ENCODE measurements at regions not wholly inside any gene's neighbourhood (a gene's known extent, or its start where the extent isn't known, plus 50 kb on each side); places are given as distances from the start of the nearest gene placed in this dataset.

DNA sequence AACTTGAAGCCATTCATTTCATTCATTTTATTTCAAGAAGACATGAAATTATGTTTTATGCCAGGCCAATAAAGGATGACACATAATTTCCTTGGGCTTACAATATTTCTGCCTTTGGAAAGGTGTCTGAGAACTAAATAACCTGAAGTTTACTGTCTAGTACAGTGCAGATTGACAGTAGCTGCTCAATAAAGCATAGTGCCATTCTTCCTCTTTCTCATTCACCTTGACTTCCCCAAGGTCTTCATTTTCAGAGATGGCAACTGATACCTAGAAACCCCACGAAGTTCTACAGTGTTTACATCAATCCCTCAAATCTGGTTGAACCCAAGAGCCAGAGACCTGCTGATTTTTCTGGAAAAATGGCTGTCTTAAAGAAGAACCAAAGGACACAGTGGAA, 144.3 kb upstream of the SYN3 start:
- Histone ChIP-seq H3K27ac (ENCODE audit: low read length) (no peak overlapping the region), H3K79me2 (replicated peaks; ENCODE audit: insufficient read depth, low read length) (no peaks in the 10 kb centered on the region), H2AFZ (ENCODE audit: low read depth, low read length) (no peak overlapping the region), H3K9ac (ENCODE audit: low read length) (no peak overlapping the region), H3K9me2 (ENCODE audit: insufficient read depth, low read length) (no peaks in the 10 kb centered on the region), H4K20me1 (ENCODE audit: insufficient read depth) (no peaks in the 10 kb centered on the region), H3K4me2 (ENCODE audit: low read length) (no peak overlapping the region), H3K36me3 (ENCODE audit: insufficient read depth, low read length) (no peaks in the 10 kb centered on the region), H3F3A (ENCODE audit: insufficient read depth, low read length, poor library complexity, severe bottlenecking) (no peaks in the 10 kb centered on the region), H3K9me3 (ENCODE audit: low read length) (no peaks in the 10 kb centered on the region), H3K4me3 (ENCODE audit: low read length) (no peak overlapping the region), H3K27me3 (ENCODE audit: insufficient read depth, low read depth, low read length) (no peaks in the 10 kb centered on the region)
- no peak for TF ChIP-seq EP300 (conservative IDR thresholded peaks at IDR 0.05; ENCODE audit: poor library complexity, severe bottlenecking)
- TF ChIP-seq TAF1 (IDR thresholded peaks at IDR 0.05; ENCODE audit: low read depth), result no peak
- TF ChIP-seq REST (IDR thresholded peaks at IDR 0.05; ENCODE audit: borderline replicate concordance), result no peak
- TF ChIP-seq, protein P1, sequence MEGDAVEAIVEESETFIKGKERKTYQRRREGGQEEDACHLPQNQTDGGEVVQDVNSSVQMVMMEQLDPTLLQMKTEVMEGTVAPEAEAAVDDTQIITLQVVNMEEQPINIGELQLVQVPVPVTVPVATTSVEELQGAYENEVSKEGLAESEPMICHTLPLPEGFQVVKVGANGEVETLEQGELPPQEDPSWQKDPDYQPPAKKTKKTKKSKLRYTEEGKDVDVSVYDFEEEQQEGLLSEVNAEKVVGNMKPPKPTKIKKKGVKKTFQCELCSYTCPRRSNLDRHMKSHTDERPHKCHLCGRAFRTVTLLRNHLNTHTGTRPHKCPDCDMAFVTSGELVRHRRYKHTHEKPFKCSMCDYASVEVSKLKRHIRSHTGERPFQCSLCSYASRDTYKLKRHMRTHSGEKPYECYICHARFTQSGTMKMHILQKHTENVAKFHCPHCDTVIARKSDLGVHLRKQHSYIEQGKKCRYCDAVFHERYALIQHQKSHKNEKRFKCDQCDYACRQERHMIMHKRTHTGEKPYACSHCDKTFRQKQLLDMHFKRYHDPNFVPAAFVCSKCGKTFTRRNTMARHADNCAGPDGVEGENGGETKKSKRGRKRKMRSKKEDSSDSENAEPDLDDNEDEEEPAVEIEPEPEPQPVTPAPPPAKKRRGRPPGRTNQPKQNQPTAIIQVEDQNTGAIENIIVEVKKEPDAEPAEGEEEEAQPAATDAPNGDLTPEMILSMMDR (IDR thresholded peaks at IDR 0.05; ENCODE audit: poor library complexity, severe bottlenecking), result no peak
- no peak for TF ChIP-seq MXI1 (conservative IDR thresholded peaks at IDR 0.05; ENCODE audit: poor library complexity, severe bottlenecking)
- TF ChIP-seq RAD21 (conservative IDR thresholded peaks at IDR 0.05), result no peak
- no peak for TF ChIP-seq POLR2AphosphoS5 (IDR thresholded peaks at IDR 0.05)
- TF ChIP-seq EZH2 (IDR thresholded peaks at IDR 0.05; ENCODE audit: borderline replicate concordance, insufficient read depth, low read length, poor library complexity, severe bottlenecking), result no peak

DNA sequence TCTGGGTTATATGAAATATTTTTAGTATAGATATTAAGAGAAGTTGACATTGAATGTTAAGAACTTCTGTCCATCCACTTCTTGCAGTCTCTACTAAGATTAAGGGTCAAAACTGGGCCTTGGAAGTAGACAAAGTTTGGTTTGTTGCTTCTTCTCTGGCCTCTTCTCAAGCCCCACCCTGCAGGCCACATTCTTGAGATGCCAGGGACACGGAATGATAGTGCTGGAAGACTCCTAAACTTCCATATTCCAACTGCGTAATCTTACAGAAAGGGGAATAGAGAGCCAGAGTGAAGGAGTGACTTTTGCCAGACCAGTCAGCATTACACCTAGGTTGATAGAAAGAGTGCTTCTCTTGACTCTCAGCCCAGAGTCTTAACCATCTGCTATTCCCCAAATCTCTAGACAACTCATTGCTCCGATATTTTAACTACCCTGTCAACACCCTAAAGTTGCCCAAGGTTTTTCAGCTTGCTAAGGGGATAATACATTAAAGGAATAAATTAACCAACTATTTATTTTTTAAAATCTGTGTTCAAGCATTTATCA, 136.4 kb upstream of the SYN3 start:
- Histone ChIP-seq H3K36me3 (ENCODE audit: insufficient read depth, low read length) (no peaks in the 10 kb centered on the region), H3K27ac (ENCODE audit: low read length) (no peak overlapping the region), H3K27me3 (ENCODE audit: insufficient read depth, low read depth, low read length) (no peaks in the 10 kb centered on the region), H3K9me3 (ENCODE audit: low read length) (no peaks in the 10 kb centered on the region), H3K79me2 (replicated peaks; ENCODE audit: insufficient read depth, low read length) (no peaks in the 10 kb centered on the region), H2AFZ (ENCODE audit: low read depth, low read length) (no peak overlapping the region), H3K9ac (ENCODE audit: low read length) (no peak overlapping the region), H3K9me2 (ENCODE audit: insufficient read depth, low read length) (no peaks in the 10 kb centered on the region), H3K4me3 (ENCODE audit: low read length) (no peak overlapping the region), H4K20me1 (ENCODE audit: insufficient read depth) (no peaks in the 10 kb centered on the region), H3F3A (ENCODE audit: insufficient read depth, low read length, poor library complexity, severe bottlenecking) (no peaks in the 10 kb centered on the region), H3K4me2 (ENCODE audit: low read length) (no peak overlapping the region)
- TF ChIP-seq EP300 (conservative IDR thresholded peaks at IDR 0.05; ENCODE audit: poor library complexity, severe bottlenecking), result no peak
- no peak for TF ChIP-seq MXI1 (conservative IDR thresholded peaks at IDR 0.05; ENCODE audit: poor library complexity, severe bottlenecking)
- TF ChIP-seq POLR2AphosphoS5 (IDR thresholded peaks at IDR 0.05), result no peak
- no peak for TF ChIP-seq EZH2 (IDR thresholded peaks at IDR 0.05; ENCODE audit: borderline replicate concordance, insufficient read depth, low read length, poor library complexity, severe bottlenecking)
- no peak for TF ChIP-seq TAF1 (IDR thresholded peaks at IDR 0.05; ENCODE audit: low read depth)

GRCh38 chr22:33192156-33192555, 134.0 kb upstream of the SYN3 start:
- Histone ChIP-seq H3K4me3 (ENCODE audit: low read length) (no peak overlapping the region), H3K79me2 (replicated peaks; ENCODE audit: insufficient read depth, low read length) (no peaks in the 10 kb centered on the region), H3F3A (ENCODE audit: insufficient read depth, low read length, poor library complexity, severe bottlenecking) (no peaks in the 10 kb centered on the region), H3K9me2 (ENCODE audit: insufficient read depth, low read length) (no peaks in the 10 kb centered on the region), H2AFZ (ENCODE audit: low read depth, low read length) (no peak overlapping the region), H3K4me2 (ENCODE audit: low read length) (no peak overlapping the region), H3K27me3 (ENCODE audit: insufficient read depth, low read depth, low read length) (no peaks in the 10 kb centered on the region), H3K27ac (ENCODE audit: low read length) (no peak overlapping the region), H3K36me3 (ENCODE audit: insufficient read depth, low read length) (no peaks in the 10 kb centered on the region), H3K9ac (ENCODE audit: low read length) (no peak overlapping the region), H4K20me1 (ENCODE audit: insufficient read depth) (no peaks in the 10 kb centered on the region), H3K9me3 (ENCODE audit: low read length) (no peaks in the 10 kb centered on the region)
- TF ChIP-seq REST (IDR thresholded peaks at IDR 0.05; ENCODE audit: borderline replicate concordance) (no peak), EP300 (conservative IDR thresholded peaks at IDR 0.05; ENCODE audit: poor library complexity, severe bottlenecking) (no peak), SMC3 (conservative IDR thresholded peaks at IDR 0.05; ENCODE audit: poor library complexity) (no peak)
- TF ChIP-seq, protein P1 (IDR thresholded peaks at IDR 0.05; ENCODE audit: poor library complexity, severe bottlenecking), result no peak
